Prostate gland (tissue), 2 donors: ENCODE measurements at regions not wholly inside any gene's neighbourhood (a gene's known extent, or its start where the extent isn't known, plus 50 kb on each side); places are given as distances from the start of the nearest gene placed in this dataset.

Experiments used
- POLR2A ChIP-seq: fragments of 450-650 bp; IDR thresholded peaks from one replicate; pipeline ENCODE4 v1.6.1; 2016; ENCODE audit warnings: antibody characterized with exemption, mild to moderate bottlenecking
- POLR2AphosphoS5 ChIP-seq: sonication (generic); formaldehyde crosslinking; IDR thresholded peaks from one replicate; pipeline ENCODE4 v1.6.1; 2017; ENCODE audit warnings: antibody characterized with exemption
- TF ChIP-seq, protein P1 (sequence below), 4 experiments: fragments of 200-600 bp in 2 of 4; fragments of 450-650 bp in 2 of 4; sonication (generic) in 2 of 4; IDR thresholded peaks; 1 replicate in 3 of 4; 2 replicates in 1 of 4; pipeline ENCODE4 v1.5.1; 2016 to 2019; ENCODE audit warnings: antibody characterized with exemption in 4 of 4, mild to moderate bottlenecking in 2 of 4, moderate library complexity in 2 of 4

DNA sequence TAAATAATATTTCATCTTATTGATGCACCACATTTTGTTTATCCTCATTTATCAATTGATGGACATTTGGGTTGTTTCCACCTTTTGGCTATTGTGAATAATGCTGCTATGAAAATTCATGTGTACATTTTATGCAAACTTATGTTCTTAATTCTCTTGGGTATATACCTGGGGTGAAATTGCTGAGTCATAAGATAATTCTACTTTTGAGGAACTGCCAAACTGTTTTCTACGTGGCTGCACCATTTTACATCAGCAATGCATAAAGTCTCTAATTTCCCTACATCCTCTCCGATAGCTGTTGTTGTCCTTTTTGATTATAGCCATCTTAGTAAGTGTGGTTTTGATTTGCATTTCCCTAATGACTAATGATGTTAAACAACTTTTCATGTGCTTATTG lies 116.5 kb upstream of the DLX2 start:
- TF ChIP-seq, protein P1, sequence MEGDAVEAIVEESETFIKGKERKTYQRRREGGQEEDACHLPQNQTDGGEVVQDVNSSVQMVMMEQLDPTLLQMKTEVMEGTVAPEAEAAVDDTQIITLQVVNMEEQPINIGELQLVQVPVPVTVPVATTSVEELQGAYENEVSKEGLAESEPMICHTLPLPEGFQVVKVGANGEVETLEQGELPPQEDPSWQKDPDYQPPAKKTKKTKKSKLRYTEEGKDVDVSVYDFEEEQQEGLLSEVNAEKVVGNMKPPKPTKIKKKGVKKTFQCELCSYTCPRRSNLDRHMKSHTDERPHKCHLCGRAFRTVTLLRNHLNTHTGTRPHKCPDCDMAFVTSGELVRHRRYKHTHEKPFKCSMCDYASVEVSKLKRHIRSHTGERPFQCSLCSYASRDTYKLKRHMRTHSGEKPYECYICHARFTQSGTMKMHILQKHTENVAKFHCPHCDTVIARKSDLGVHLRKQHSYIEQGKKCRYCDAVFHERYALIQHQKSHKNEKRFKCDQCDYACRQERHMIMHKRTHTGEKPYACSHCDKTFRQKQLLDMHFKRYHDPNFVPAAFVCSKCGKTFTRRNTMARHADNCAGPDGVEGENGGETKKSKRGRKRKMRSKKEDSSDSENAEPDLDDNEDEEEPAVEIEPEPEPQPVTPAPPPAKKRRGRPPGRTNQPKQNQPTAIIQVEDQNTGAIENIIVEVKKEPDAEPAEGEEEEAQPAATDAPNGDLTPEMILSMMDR (IDR thresholded peaks at IDR 0.05) = no peak
- TF ChIP-seq POLR2A = no peak
- no peak for TF ChIP-seq POLR2AphosphoS5
